ENCODE measurements at regions not wholly inside any gene's neighbourhood (a gene's known extent, or its start where the extent isn't known, plus 50 kb on each side); places are given as distances from the start of the nearest gene placed in this dataset.

- intact Hi-C loops (cut with micrococcal nuclease), result no loop called here
- Mint-ChIP-seq H3K27ac (no peak overlapping the region), H3K27me3 (ENCODE audit: low read depth in 3 of 3) (no peaks in the 10 kb centered on the region), H3K4me3 (no peak overlapping the region), H3K9me3 (peaks cover 0 to 10% (median 9%) of the 10 kb centered on the region in 7 donors), H3K4me1 (no peaks in the 10 kb centered on the region), H3K36me3 (no peaks in the 10 kb centered on the region)
- no peak for DNase-seq
- no peak overlapping the region for H3K4me3 ChIP-seq (replicated peaks in 1 of 3; ENCODE audit: low read depth in 2 of 3, low read length in 3 of 3)
- H3K9ac ChIP-seq (ENCODE audit: insufficient read depth, low read length, poor library complexity, severe bottlenecking), result no peak overlapping the region
- no peak for TF ChIP-seq CTCF (IDR thresholded peaks at IDR 0.05)
- peaks cover 16 to 18% of the 10 kb centered on the region in 2 donors for H3K9me3 ChIP-seq (replicated peaks in 1 of 2; ENCODE audit: control insufficient read depth in 1 of 2, insufficient read depth in 1 of 2, low read length in 2 of 2)
- no peak overlapping the region for H3K4me2 ChIP-seq (replicated peaks; ENCODE audit: extremely low read depth, low read length, poor library complexity, severe bottlenecking)
- no peaks in the 10 kb centered on the region for H3K79me2 ChIP-seq (ENCODE audit: insufficient read depth, low read length)
- no peaks in the 10 kb centered on the region for H3K4me1 ChIP-seq (ENCODE audit: control insufficient read depth in 1 of 2, insufficient read depth in 2 of 2, low read length in 2 of 2)
- H3K36me3 ChIP-seq (replicated peaks in 1 of 2; ENCODE audit: control insufficient read depth in 1 of 2, insufficient read depth in 2 of 2, low read length in 2 of 2), result no peaks in the 10 kb centered on the region
- no peaks in the 10 kb centered on the region for H3K27me3 ChIP-seq (ENCODE audit: control insufficient read depth in 2 of 2, insufficient read depth in 2 of 2, low read length in 2 of 2)
- H3K27ac ChIP-seq (ENCODE audit: low read depth in 1 of 2, low read length in 2 of 2), result no peak overlapping the region
- H2AFZ ChIP-seq (ENCODE audit: insufficient read depth, low read depth, low read length, poor library complexity, severe bottlenecking), result no peak overlapping the region
- 67% methylated on average over 1 of the region's 4 CpGs for WGBS (ENCODE audit: insufficient coverage)
- no peaks in the 10 kb centered on the region for H4K20me1 ChIP-seq (ENCODE audit: insufficient read depth, low read length)
Measured at GRCh38 chr18:52060607-52061304, 279.2 kb upstream of the DCC start.

- no peaks in the 10 kb centered on the region for H3K4me1 ChIP-seq (ENCODE audit: control insufficient read depth in 1 of 2, insufficient read depth in 2 of 2, low read length in 2 of 2)
- WGBS (ENCODE audit: insufficient coverage), result 43% methylated on average over 2 of the region's 2 CpGs
- no peaks in the 10 kb centered on the region for H3K4me1 Mint-ChIP-seq
- no peak overlapping the region for H3K9ac ChIP-seq (ENCODE audit: insufficient read depth, low read length, poor library complexity, severe bottlenecking)
- intact Hi-C loops (cut with micrococcal nuclease), result no loop called here
- DNase-seq, result no peak
- peaks cover 19 to 28% of the 10 kb centered on the region in 2 donors for H3K9me3 ChIP-seq (replicated peaks in 1 of 2; ENCODE audit: control insufficient read depth in 1 of 2, insufficient read depth in 1 of 2, low read length in 2 of 2)
- peaks cover 0 to 12% (median 7%) of the 10 kb centered on the region in 7 donors for H3K9me3 Mint-ChIP-seq
- no peaks in the 10 kb centered on the region for H3K27me3 Mint-ChIP-seq (ENCODE audit: low read depth in 3 of 3)
- no peak overlapping the region for H3K4me3 Mint-ChIP-seq
- H3K36me3 ChIP-seq (replicated peaks in 1 of 2; ENCODE audit: control insufficient read depth in 1 of 2, insufficient read depth in 2 of 2, low read length in 2 of 2), result no peaks in the 10 kb centered on the region
- H3K27me3 ChIP-seq (ENCODE audit: control insufficient read depth in 2 of 2, insufficient read depth in 2 of 2, low read length in 2 of 2), result no peaks in the 10 kb centered on the region
- H4K20me1 ChIP-seq (ENCODE audit: insufficient read depth, low read length), result no peaks in the 10 kb centered on the region
- no peaks in the 10 kb centered on the region for H3K36me3 Mint-ChIP-seq
- H3K4me3 ChIP-seq (replicated peaks in 1 of 3; ENCODE audit: low read depth in 2 of 3, low read length in 3 of 3), result no peak overlapping the region
- no peak overlapping the region for H2AFZ ChIP-seq (ENCODE audit: insufficient read depth, low read depth, low read length, poor library complexity, severe bottlenecking)
- H3K79me2 ChIP-seq (ENCODE audit: insufficient read depth, low read length), result no peaks in the 10 kb centered on the region
- TF ChIP-seq CTCF (IDR thresholded peaks at IDR 0.05), result no peak
- no peak overlapping the region for H3K27ac Mint-ChIP-seq
- H3K4me2 ChIP-seq (replicated peaks; ENCODE audit: extremely low read depth, low read length, poor library complexity, severe bottlenecking), result no peak overlapping the region
- H3K27ac ChIP-seq (ENCODE audit: low read depth in 1 of 2, low read length in 2 of 2), result no peak overlapping the region
Measured at GRCh38 chr18:52063923-52064322, 276.1 kb upstream of the DCC start.

Measured in CD14-positive monocyte (primary cell).